ENCODE measurements at regions not wholly inside any gene's neighbourhood (a gene's known extent, or its start where the extent isn't known, plus 50 kb on each side); places are given as distances from the start of the nearest gene placed in this dataset.

DNA sequence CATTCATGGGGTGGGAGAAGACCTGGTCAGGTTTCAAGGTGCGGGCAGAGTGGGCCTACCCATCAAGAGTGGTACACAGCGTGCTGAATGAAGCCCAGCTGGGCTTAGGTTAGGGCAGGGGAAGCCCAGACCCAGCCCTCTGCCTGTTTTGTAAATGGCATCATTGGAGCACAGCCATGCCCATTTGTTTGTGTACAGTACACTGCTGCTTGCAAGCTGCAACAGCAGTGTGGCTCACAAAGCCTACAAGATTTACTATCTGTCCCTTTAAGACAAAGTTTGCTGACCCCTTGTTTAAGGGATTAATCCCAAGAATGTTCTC is 230.1 kb upstream of the TNRC6C start:
- Histone ChIP-seq H3K4me3 (ENCODE audit: extremely low read depth in 1 of 4, insufficient read depth in 2 of 4, low read depth in 3 of 4, low read length in 4 of 4) (no peak overlapping the region), H2BK12ac (ENCODE audit: low read depth, low read length) (no peak overlapping the region), H3K18ac (ENCODE audit: extremely low read depth, low read length) (no peak overlapping the region), H3K4ac (replicated peaks; ENCODE audit: insufficient read length, low read depth, low read length) (no peak overlapping the region), H3K9me3 (ENCODE audit: insufficient read depth in 2 of 2, low read depth in 1 of 2, low read length in 1 of 2) (peaks cover 7 to 15% of the 10 kb centered on the region in 2 experiments; a peak in 3 of 4 replicates), H3K27ac (ENCODE audit: low read depth, low read length) (no peak overlapping the region), H4K8ac (ENCODE audit: extremely low read depth, insufficient read depth, low read length) (no peak overlapping the region), H2BK20ac (ENCODE audit: low read length) (no peak overlapping the region), H3K4me1 (replicated peaks in 1 of 4; ENCODE audit: control insufficient read depth in 3 of 4, insufficient read depth in 4 of 4, low read length in 3 of 4) (peaks cover 0 to 1% (median 0%) of the 10 kb centered on the region in 4 experiments; a peak in 1 of 7 replicates), H3K9ac (replicated peaks in 1 of 4; ENCODE audit: extremely low read depth in 1 of 4, low read depth in 3 of 4, low read length in 3 of 4) (no peak overlapping the region), H2BK15ac (ENCODE audit: low read length) (no peak overlapping the region), H3K23ac (ENCODE audit: insufficient read length) (no peak overlapping the region), H4K20me1 (replicated peaks in 1 of 2; ENCODE audit: control insufficient read depth in 1 of 2, insufficient read depth in 2 of 2, low read length in 2 of 2) (no peaks in the 10 kb centered on the region), H2BK120ac (replicated peaks; ENCODE audit: low read depth, low read length) (no peak overlapping the region), H3K14ac (ENCODE audit: insufficient read length) (no peak overlapping the region), H2AK5ac (ENCODE audit: low read depth, low read length) (no peak overlapping the region), H3K4me2 (ENCODE audit: insufficient read depth in 1 of 2, low read depth in 2 of 2, low read length in 2 of 2) (no peak overlapping the region), H3K56ac (replicated peaks; ENCODE audit: insufficient read length, low read depth, low read length) (no peak overlapping the region), H4K5ac (ENCODE audit: insufficient read length, low read depth, low read length) (no peak overlapping the region), H3K79me1 (ENCODE audit: low read depth, low read length) (no peaks in the 10 kb centered on the region), H3K36me3 (ENCODE audit: control insufficient read depth in 2 of 4, insufficient read depth in 4 of 4, low read length in 3 of 4) (no peaks in the 10 kb centered on the region; a peak in 1 of 8 replicates), H3K23me2 (ENCODE audit: low read depth, low read length) (no peaks in the 10 kb centered on the region), H2AFZ (ENCODE audit: low read length) (no peak overlapping the region), H4K91ac (replicated peaks; ENCODE audit: insufficient read length, low read length) (no peak overlapping the region), H2BK5ac (ENCODE audit: low read depth, low read length) (peak overlapping the region; percentile 44; the same call in 1 of the 2 replicates), H3K79me2 (ENCODE audit: control insufficient read depth in 1 of 2, insufficient read depth in 2 of 2, low read length in 2 of 2) (no peaks in the 10 kb centered on the region), H3K27me3 (replicated peaks in 1 of 4; ENCODE audit: control insufficient read depth in 3 of 4, extremely low read depth in 1 of 4, insufficient read depth in 3 of 4, low read length in 3 of 4) (peaks cover 0 to 4% (median 2%) of the 10 kb centered on the region in 4 experiments; a peak in 2 of 7 replicates)
- peak in 1 of 2 experiments; percentile 41 for DNase-seq (ENCODE audit: low read depth in 1 of 2, low spot score in 2 of 2)
- FAIRE-seq, result no peak
- ChIA-PET POLR2A (ENCODE audit: partially characterized antibody) (no interaction called here), CTCF (ENCODE audit: partially characterized antibody) (interaction anchor here (0.9 to 2.8 kb wide), 3 partner anchors 9 to 186 kb away, joined by 3 to 12 read pairs (median 4); no protein-coding TSS in a partner anchor)
- 77% methylated on average over 2 of the region's 2 CpGs; no CpG with 5 or more reads in 1 of the 2 experiments for WGBS, 2 experiments (ENCODE audit: extremely low coverage in 1 of 2, insufficient coverage in 1 of 2, insufficient read length in 1 of 2, insufficient replicate concordance in 2 of 2, low coverage in 1 of 2, low lambda C conversion rate in 2 of 2, missing lambda C conversion rate in 1 of 2)
- no peak for TF ChIP-seq SIRT6 (IDR thresholded peaks at IDR 0.05; ENCODE audit: low read length)
